Gastrocnemius medialis (tissue), 4 donors: ENCODE measurements at regions not wholly inside any gene's neighbourhood (a gene's known extent, or its start where the extent isn't known, plus 50 kb on each side); places are given as distances from the start of the nearest gene placed in this dataset.

Source experiments
- CTCF ChIP-seq, 5 experiments: fragments of 450-650 bp in 3 of 5; fragments of 200-600 bp in 2 of 5; sonication (generic) in 2 of 5; IDR thresholded peaks in 4 of 5; conservative IDR thresholded peaks in 1 of 5; 1 replicate in 4 of 5; 2 replicates in 1 of 5; pipeline ENCODE4 v1.5.1; 2016 to 2019; ENCODE audit warnings: antibody characterized with exemption in 5 of 5, mild to moderate bottlenecking in 3 of 5, moderate library complexity in 3 of 5
- POLR2A ChIP-seq, 2 donors: fragments of 450-650 bp; IDR thresholded peaks; one replicate each; pipeline ENCODE4 v1.6.1; 2017; ENCODE audit warnings: antibody characterized with exemption in 2 of 2, mild to moderate bottlenecking in 2 of 2, moderate library complexity in 2 of 2

- TF ChIP-seq POLR2A (IDR thresholded peaks at IDR 0.05): no peak
- TF ChIP-seq CTCF (IDR thresholded peaks at IDR 0.05 in 4 of 5, conservative IDR thresholded peaks at IDR 0.05 in 1 of 5): no peak
Observed at GRCh38 chr4:38313999-38314561, 349.9 kb upstream of the KLF3 start.
